ENCODE measurements at regions not wholly inside any gene's neighbourhood (a gene's known extent, or its start where the extent isn't known, plus 50 kb on each side); places are given as distances from the start of the nearest gene placed in this dataset.

- DNase-seq (ENCODE audit: low spot score) = no peak
Observed at GRCh38 chr18:2312440-2312839, 258.9 kb downstream of the METTL4 start.

GRCh38 chr18:2313332-2313731 is 258.0 kb downstream of the METTL4 start:
- DNase-seq (ENCODE audit: low spot score) = no peak

- no peak for DNase-seq (ENCODE audit: low spot score)
Observed at GRCh38 chr18:2316082-2316750, 255.1 kb downstream of the METTL4 start.

- DNase-seq (ENCODE audit: low spot score) = no peak
Observed at GRCh38 chr18:2316751-2317696, 254.3 kb downstream of the METTL4 start.

GRCh38 chr18:2324459-2324858 is 246.8 kb downstream of the METTL4 start:
- DNase-seq (ENCODE audit: low spot score) = no peak

GRCh38 chr18:2325308-2325849 is 245.9 kb downstream of the METTL4 start:
- no peak for DNase-seq (ENCODE audit: low spot score)

- DNase-seq (ENCODE audit: low spot score) = no peak
Observed at GRCh38 chr18:2325933-2326332, 245.4 kb downstream of the METTL4 start.

- DNase-seq (ENCODE audit: low spot score) = no peak
Observed at GRCh38 chr18:2326999-2327398, 244.3 kb downstream of the METTL4 start.

- no peak for DNase-seq (ENCODE audit: low spot score)
Observed at GRCh38 chr18:2330764-2331163, 240.5 kb downstream of the METTL4 start.

GRCh38 chr18:2331491-2331890 is 239.8 kb downstream of the METTL4 start:
- DNase-seq (ENCODE audit: low spot score) = no peak

GRCh38 chr18:2336690-2337392 is 234.5 kb downstream of the METTL4 start:
- DNase-seq (ENCODE audit: low spot score) = no peak

- no peak for DNase-seq (ENCODE audit: low spot score)
Observed at GRCh38 chr18:2337552-2338141, 233.7 kb downstream of the METTL4 start.

- no peak for DNase-seq (ENCODE audit: low spot score)
Observed at GRCh38 chr18:2338601-2339000, 232.7 kb downstream of the METTL4 start.

GRCh38 chr18:2340335-2340734 is 231.0 kb downstream of the METTL4 start:
- DNase-seq (ENCODE audit: low spot score) = no peak

GRCh38 chr18:2348003-2348402 is 223.3 kb downstream of the METTL4 start:
- DNase-seq (ENCODE audit: low spot score) = no peak

GRCh38 chr18:2351126-2351850 is 220.0 kb downstream of the METTL4 start:
- no peak for DNase-seq (ENCODE audit: low spot score)

GRCh38 chr18:2354292-2354691 is 217.0 kb downstream of the METTL4 start:
- no peak for DNase-seq (ENCODE audit: low spot score)

- DNase-seq (ENCODE audit: low spot score) = no peak
Observed at GRCh38 chr18:2356906-2357305, 214.4 kb downstream of the METTL4 start.

GRCh38 chr18:2360861-2361260 is 210.4 kb downstream of the METTL4 start:
- DNase-seq (ENCODE audit: low spot score) = no peak

- no peak for DNase-seq (ENCODE audit: low spot score)
Observed at GRCh38 chr18:2368102-2368501, 203.2 kb downstream of the METTL4 start.

GRCh38 chr18:2376707-2377106 is 194.6 kb downstream of the METTL4 start:
- DNase-seq (ENCODE audit: low spot score) = no peak
